Parathyroid adenoma (tissue), 2 donors: ENCODE measurements at regions not wholly inside any gene's neighbourhood (a gene's known extent, or its start where the extent isn't known, plus 50 kb on each side); places are given as distances from the start of the nearest gene placed in this dataset.

Source experiments
- H2AFZ ChIP-seq: fragments of 300-600 bp; sonication (generic); one replicate; pipeline ENCODE4 v1.7.0; 2017; ENCODE audit warnings: antibody characterized with exemption, mild to moderate bottlenecking
- H3K27ac ChIP-seq: fragments of 300-600 bp; sonication (generic); one replicate; pipeline ENCODE4 v1.7.0; 2017
- H3K27me3 ChIP-seq: fragments of 300-600 bp; sonication (generic); one replicate; pipeline ENCODE4 v1.7.0; 2017; ENCODE audit warnings: low read length; ENCODE audit not compliant: control insufficient read depth, insufficient read depth
- H3K36me3 ChIP-seq: fragments of 300-600 bp; sonication (generic); one replicate; pipeline ENCODE4 v1.7.0; 2017; ENCODE audit warnings: low read length; ENCODE audit not compliant: control insufficient read depth, insufficient read depth
- H3K4me1 ChIP-seq: fragments of 300-600 bp; sonication (generic); one replicate; pipeline ENCODE4 v1.7.0; 2017; ENCODE audit warnings: control low read depth
- H3K4me2 ChIP-seq: fragments of 300-600 bp; sonication (generic); one replicate; pipeline ENCODE4 v1.7.0; 2017; ENCODE audit warnings: low read length
- H3K4me3 ChIP-seq: fragments of 300-600 bp; sonication (generic); one replicate; pipeline ENCODE4 v1.7.0; 2017; ENCODE audit warnings: low read depth, low read length
- H3K79me2 ChIP-seq: fragments of 300-600 bp; sonication (generic); one replicate; pipeline ENCODE4 v1.7.0; 2017; ENCODE audit warnings: control low read depth
- H3K9ac ChIP-seq: fragments of 300-600 bp; sonication (generic); one replicate; pipeline ENCODE4 v1.7.0; 2017; ENCODE audit warnings: mild to moderate bottlenecking
- H3K9me3 ChIP-seq: fragments of 300-600 bp; sonication (generic); one replicate; pipeline ENCODE4 v1.7.0; 2017; ENCODE audit warnings: low read length; ENCODE audit not compliant: control insufficient read depth
- TF ChIP-seq, protein P1 (sequence below): fragments of 300-600 bp; sonication (generic); IDR thresholded peaks from one replicate; pipeline ENCODE4 v1.7.0; 2017; ENCODE audit warnings: antibody characterized with exemption, mild to moderate bottlenecking
- donor health status: primary hyperparathyroidism.

DNA sequence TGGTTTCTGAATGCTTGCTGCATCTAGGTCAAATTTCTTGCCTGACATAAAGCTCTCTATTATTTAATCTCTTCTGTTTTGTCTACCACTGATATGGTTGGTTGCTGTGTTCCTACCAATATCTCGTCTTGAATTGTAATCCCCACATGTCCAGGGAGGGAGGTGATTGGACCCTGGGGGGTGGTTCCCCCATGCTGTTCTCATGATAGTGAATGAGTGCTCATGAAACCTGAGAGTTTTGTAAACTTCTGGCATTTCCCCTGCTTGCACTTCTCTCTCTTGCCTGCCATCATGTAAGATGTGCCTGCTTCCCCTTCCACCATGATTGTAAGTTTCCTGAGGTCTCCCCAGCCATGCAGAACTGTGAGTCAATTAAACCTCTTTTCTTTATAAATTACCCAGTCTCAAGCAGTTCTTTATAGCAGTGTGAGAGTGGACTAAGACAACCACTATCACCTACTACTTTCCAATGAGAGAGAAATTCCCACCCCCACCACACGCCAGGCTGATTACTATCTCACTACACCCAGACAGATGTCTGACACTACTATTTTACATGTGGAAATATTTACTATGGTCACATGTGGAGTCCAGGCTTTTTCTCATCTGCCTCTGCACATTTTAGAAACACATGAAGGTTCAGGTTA is 69.2 kb upstream of the ATP2B1 start:
- H2AFZ ChIP-seq, result no peak overlapping the region
- no peak overlapping the region for H3K4me3 ChIP-seq
- TF ChIP-seq, protein P1, sequence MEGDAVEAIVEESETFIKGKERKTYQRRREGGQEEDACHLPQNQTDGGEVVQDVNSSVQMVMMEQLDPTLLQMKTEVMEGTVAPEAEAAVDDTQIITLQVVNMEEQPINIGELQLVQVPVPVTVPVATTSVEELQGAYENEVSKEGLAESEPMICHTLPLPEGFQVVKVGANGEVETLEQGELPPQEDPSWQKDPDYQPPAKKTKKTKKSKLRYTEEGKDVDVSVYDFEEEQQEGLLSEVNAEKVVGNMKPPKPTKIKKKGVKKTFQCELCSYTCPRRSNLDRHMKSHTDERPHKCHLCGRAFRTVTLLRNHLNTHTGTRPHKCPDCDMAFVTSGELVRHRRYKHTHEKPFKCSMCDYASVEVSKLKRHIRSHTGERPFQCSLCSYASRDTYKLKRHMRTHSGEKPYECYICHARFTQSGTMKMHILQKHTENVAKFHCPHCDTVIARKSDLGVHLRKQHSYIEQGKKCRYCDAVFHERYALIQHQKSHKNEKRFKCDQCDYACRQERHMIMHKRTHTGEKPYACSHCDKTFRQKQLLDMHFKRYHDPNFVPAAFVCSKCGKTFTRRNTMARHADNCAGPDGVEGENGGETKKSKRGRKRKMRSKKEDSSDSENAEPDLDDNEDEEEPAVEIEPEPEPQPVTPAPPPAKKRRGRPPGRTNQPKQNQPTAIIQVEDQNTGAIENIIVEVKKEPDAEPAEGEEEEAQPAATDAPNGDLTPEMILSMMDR, result no peak
- H3K27me3 ChIP-seq, result no peaks in the 10 kb centered on the region
- no peaks in the 10 kb centered on the region for H3K4me1 ChIP-seq
- H3K79me2 ChIP-seq, result no peaks in the 10 kb centered on the region
- no peak overlapping the region for H3K4me2 ChIP-seq
- no peak overlapping the region for H3K9ac ChIP-seq
- H3K36me3 ChIP-seq, result no peaks in the 10 kb centered on the region
- no peaks in the 10 kb centered on the region for H3K9me3 ChIP-seq
- H3K27ac ChIP-seq, result no peak overlapping the region

GRCh38 chr12:89775986-89776365 is 67.3 kb upstream of the ATP2B1 start:
- Histone ChIP-seq H3K36me3 (no peaks in the 10 kb centered on the region), H3K4me3 (no peak overlapping the region), H3K9ac (no peak overlapping the region), H3K27ac (no peak overlapping the region), H3K27me3 (no peaks in the 10 kb centered on the region), H3K9me3 (no peaks in the 10 kb centered on the region), H3K79me2 (no peaks in the 10 kb centered on the region), H2AFZ (no peak overlapping the region), H3K4me1 (no peaks in the 10 kb centered on the region), H3K4me2 (no peak overlapping the region)
- TF ChIP-seq, protein P1, result no peak

- Histone ChIP-seq H3K27ac (no peak overlapping the region), H3K9ac (no peak overlapping the region), H2AFZ (no peak overlapping the region), H3K4me1 (no peaks in the 10 kb centered on the region), H3K27me3 (no peaks in the 10 kb centered on the region), H3K9me3 (no peaks in the 10 kb centered on the region), H3K4me3 (no peak overlapping the region), H3K36me3 (no peaks in the 10 kb centered on the region), H3K79me2 (no peaks in the 10 kb centered on the region), H3K4me2 (no peak overlapping the region)
- TF ChIP-seq, protein P1, result no peak
Measured at GRCh38 chr12:89775063-89775985, 66.7 kb upstream of the ATP2B1 start.

GRCh38 chr12:89774645-89775044 is 66.0 kb upstream of the ATP2B1 start:
- H3K27ac ChIP-seq, result no peak overlapping the region
- no peaks in the 10 kb centered on the region for H3K79me2 ChIP-seq
- no peak overlapping the region for H3K9ac ChIP-seq
- H3K27me3 ChIP-seq, result no peaks in the 10 kb centered on the region
- no peaks in the 10 kb centered on the region for H3K36me3 ChIP-seq
- H2AFZ ChIP-seq, result no peak overlapping the region
- TF ChIP-seq, protein P1, result no peak
- H3K4me1 ChIP-seq, result no peaks in the 10 kb centered on the region
- H3K4me3 ChIP-seq, result no peak overlapping the region
- no peak overlapping the region for H3K4me2 ChIP-seq
- no peaks in the 10 kb centered on the region for H3K9me3 ChIP-seq
